ENCODE measurements at regions not wholly inside any gene's neighbourhood (a gene's known extent, or its start where the extent isn't known, plus 50 kb on each side); places are given as distances from the start of the nearest gene placed in this dataset.

- no peak for DNase-seq
- Histone ChIP-seq H2AFZ (replicated peaks; ENCODE audit: low read length, poor library complexity) (no peak overlapping the region), H2BK5ac (ENCODE audit: low read depth, low read length, poor library complexity, severe bottlenecking) (no peak overlapping the region), H3K23ac (ENCODE audit: low read depth, low read length) (no peak overlapping the region), H3K27ac (ENCODE audit: insufficient read depth, low read length) (no peak overlapping the region), H3K4ac (ENCODE audit: low read depth, low read length) (no peak overlapping the region), H3K79me1 (ENCODE audit: low read depth in 1 of 2, low read length in 2 of 2) (no peaks in the 10 kb centered on the region), H3K4me1 (ENCODE audit: control insufficient read depth, insufficient read depth, low read length) (no peaks in the 10 kb centered on the region), H3K18ac (ENCODE audit: low read depth, low read length) (no peak overlapping the region), H4K91ac (ENCODE audit: insufficient read depth, low read depth, low read length) (no peak overlapping the region), H3K27me3 (ENCODE audit: control insufficient read depth, insufficient read depth, low read length) (peaks cover 8% of the 10 kb centered on the region), H3K4me2 (ENCODE audit: low read depth, low read length) (no peak overlapping the region), H3K9ac (ENCODE audit: low read depth, low read length) (no peak overlapping the region), H2AK5ac (ENCODE audit: low read depth, low read length) (no peak overlapping the region), H3K9me1 (ENCODE audit: insufficient read depth, low read length) (no peaks in the 10 kb centered on the region), H3K14ac (replicated peaks; ENCODE audit: low read depth, low read length) (no peak overlapping the region), H4K5ac (ENCODE audit: low read depth, low read length) (no peak overlapping the region), H2BK120ac (ENCODE audit: low read depth, low read length) (no peak overlapping the region), H3K9me3 (ENCODE audit: control insufficient read depth, insufficient read depth, low read length) (no peaks in the 10 kb centered on the region), H2AK9ac (replicated peaks; ENCODE audit: low read depth, low read length, poor library complexity) (no peak overlapping the region), H3K4me3 (ENCODE audit: insufficient read depth, low read depth, low read length) (no peak overlapping the region), H3K56ac (ENCODE audit: extremely low read depth, insufficient read depth, low read length) (no peak overlapping the region), H4K20me1 (ENCODE audit: insufficient read depth, low read length) (no peaks in the 10 kb centered on the region), H2BK20ac (ENCODE audit: low read depth, low read length) (no peak overlapping the region), H2BK15ac (ENCODE audit: low read depth, low read length) (no peak overlapping the region), H3K36me3 (ENCODE audit: control insufficient read depth, insufficient read depth, low read length) (no peaks in the 10 kb centered on the region), H4K8ac (ENCODE audit: low read depth in 2 of 2, low read length in 2 of 2) (no peak overlapping the region)
- in situ Hi-C loops (cut with MboI; ENCODE audit: low sequenced_read_pairs), result no loop called here
- no peak for ATAC-seq (ENCODE audit: low read depth)
- intact Hi-C loops (cut with micrococcal nuclease), result no loop called here
- dilution Hi-C loops (cut with HindIII; ENCODE audit: low sequenced_read_pairs, unreplicated experiment), result no loop called here
- BruUV-seq (replicated peaks), result no TSS peak
- ChIA-PET CTCF (no interaction called here), POLR2A (ENCODE audit: unreplicated experiment) (no interaction called here)
- WGBS, 2 experiments (ENCODE audit: extremely low coverage in 2 of 2, insufficient read length in 1 of 2), result no CpG with 5 or more reads among the region's 5 CpGs
- TF ChIP-seq MAFK (IDR thresholded peaks at IDR 0.05; ENCODE audit: low read depth, low read length) (no peak), SMC3 (IDR thresholded peaks at IDR 0.05; ENCODE audit: low read depth, low read length) (no peak), ELK1 (IDR thresholded peaks at IDR 0.05; ENCODE audit: borderline replicate concordance, low read depth, low read length) (no peak), MAZ (IDR thresholded peaks at IDR 0.05; ENCODE audit: borderline replicate concordance, low read depth, low read length) (no peak), MXI1 (IDR thresholded peaks at IDR 0.05; ENCODE audit: borderline replicate concordance, low read depth, low read length) (no peak), POLR2A (IDR thresholded peaks at IDR 0.05; ENCODE audit: low read depth, low read length) (no peak), FOS (IDR thresholded peaks at IDR 0.05; ENCODE audit: low read depth, low read length) (no peak), RAD21 (IDR thresholded peaks at IDR 0.05; ENCODE audit: low read length) (no peak), BHLHE40 (IDR thresholded peaks at IDR 0.05; ENCODE audit: low read depth, low read length) (no peak), USF2 (IDR thresholded peaks at IDR 0.05; ENCODE audit: low read depth, low read length) (no peak), RFX5 (IDR thresholded peaks at IDR 0.05; ENCODE audit: low read depth, low read length) (no peak), NFE2L2 (IDR thresholded peaks at IDR 0.05; ENCODE audit: low read depth, low read length) (no peak), CHD1 (IDR thresholded peaks at IDR 0.05; ENCODE audit: low read depth, low read length) (no peak)
Measured at GRCh38 chr9:88898039-88898720, 93.1 kb upstream of the S1PR3 start.

Data from IMR-90 (cell line).